RWPE1 (cell line): ENCODE measurements at regions not wholly inside any gene's neighbourhood (a gene's known extent, or its start where the extent isn't known, plus 50 kb on each side); places are given as distances from the start of the nearest gene placed in this dataset.

Source experiments
- CTCF ChIA-PET: fragments of 350-600 bp; sonication (Branson Sonifier 250); formaldehyde crosslinking; extraction: SDS; loops from one replicate; lab custom pipeline; 2021; lab: Yijun Ruan, JAX
- POLR2A ChIA-PET: fragments of 400-600 bp; formaldehyde crosslinking; extraction: SDS; loops from one replicate; lab custom pipeline; 2020; ENCODE audit warnings: antibody characterized with exemption; ENCODE audit not compliant: low non-redundant PET; lab: Yijun Ruan, JAX
- DNase-seq: peaks from one replicate; pipeline ENCODE4 v3.0.0; 2012; ENCODE audit warnings: low spot score
- H3K27ac ChIP-seq: fragments of 450-650 bp; 2 replicates; pipeline ENCODE4 v1.5.1; 2017
- TF ChIP-seq, protein P1 (sequence below): fragments of 450-650 bp; conservative IDR thresholded peaks from 2 replicates; pipeline ENCODE4 v1.5.1; 2017; ENCODE audit warnings: low read depth, mild to moderate bottlenecking

DNA sequence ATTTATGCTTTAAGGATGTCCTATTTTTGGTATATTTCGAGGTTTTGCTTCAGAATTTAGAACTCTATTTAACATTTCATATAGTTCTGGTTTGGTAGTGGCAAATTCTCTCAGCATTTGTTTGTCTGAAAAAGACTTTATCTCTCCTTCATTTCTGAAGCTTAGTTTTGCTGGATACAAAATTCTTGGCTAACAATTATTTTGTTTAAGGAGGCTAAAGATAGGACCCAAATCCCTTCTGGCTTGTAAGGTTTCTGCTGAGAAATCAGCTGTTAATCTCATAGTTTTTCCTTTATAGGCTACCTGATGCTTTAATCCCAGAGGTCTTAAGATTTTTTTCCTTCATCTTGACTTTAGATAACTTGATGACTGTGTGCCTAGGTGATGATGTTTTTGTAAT lies 162.7 kb upstream of the B3GAT2 start:
- TF ChIP-seq, protein P1, sequence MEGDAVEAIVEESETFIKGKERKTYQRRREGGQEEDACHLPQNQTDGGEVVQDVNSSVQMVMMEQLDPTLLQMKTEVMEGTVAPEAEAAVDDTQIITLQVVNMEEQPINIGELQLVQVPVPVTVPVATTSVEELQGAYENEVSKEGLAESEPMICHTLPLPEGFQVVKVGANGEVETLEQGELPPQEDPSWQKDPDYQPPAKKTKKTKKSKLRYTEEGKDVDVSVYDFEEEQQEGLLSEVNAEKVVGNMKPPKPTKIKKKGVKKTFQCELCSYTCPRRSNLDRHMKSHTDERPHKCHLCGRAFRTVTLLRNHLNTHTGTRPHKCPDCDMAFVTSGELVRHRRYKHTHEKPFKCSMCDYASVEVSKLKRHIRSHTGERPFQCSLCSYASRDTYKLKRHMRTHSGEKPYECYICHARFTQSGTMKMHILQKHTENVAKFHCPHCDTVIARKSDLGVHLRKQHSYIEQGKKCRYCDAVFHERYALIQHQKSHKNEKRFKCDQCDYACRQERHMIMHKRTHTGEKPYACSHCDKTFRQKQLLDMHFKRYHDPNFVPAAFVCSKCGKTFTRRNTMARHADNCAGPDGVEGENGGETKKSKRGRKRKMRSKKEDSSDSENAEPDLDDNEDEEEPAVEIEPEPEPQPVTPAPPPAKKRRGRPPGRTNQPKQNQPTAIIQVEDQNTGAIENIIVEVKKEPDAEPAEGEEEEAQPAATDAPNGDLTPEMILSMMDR: no peak
- no peak overlapping the region for H3K27ac ChIP-seq
- DNase-seq: no peak
- ChIA-PET POLR2A (no interaction called here), CTCF (no interaction called here)

DNA sequence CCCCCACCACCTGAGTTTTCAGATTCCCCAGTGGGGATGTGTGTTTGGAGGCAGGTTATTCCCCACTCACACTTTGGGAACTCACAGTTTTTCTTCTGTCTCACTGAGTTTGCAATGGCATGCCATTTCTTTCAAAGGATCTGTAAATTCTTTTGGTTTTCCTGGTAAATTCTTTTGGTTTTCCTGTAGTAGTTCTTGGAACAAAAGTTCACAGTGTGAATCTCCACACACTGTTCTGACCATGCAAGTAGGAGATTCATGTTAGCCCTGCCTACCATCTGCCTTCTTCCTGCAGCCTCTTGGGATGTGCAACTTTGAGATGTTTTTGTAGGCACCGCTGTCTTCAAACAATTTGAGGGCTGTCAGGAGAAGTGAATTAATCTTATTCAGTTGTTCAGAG lies 165.6 kb upstream of the OGFRL1 start:
- no peak for DNase-seq
- ChIA-PET POLR2A (no interaction called here), CTCF (no interaction called here)
- TF ChIP-seq, protein P1: no peak
- no peak overlapping the region for H3K27ac ChIP-seq

DNA sequence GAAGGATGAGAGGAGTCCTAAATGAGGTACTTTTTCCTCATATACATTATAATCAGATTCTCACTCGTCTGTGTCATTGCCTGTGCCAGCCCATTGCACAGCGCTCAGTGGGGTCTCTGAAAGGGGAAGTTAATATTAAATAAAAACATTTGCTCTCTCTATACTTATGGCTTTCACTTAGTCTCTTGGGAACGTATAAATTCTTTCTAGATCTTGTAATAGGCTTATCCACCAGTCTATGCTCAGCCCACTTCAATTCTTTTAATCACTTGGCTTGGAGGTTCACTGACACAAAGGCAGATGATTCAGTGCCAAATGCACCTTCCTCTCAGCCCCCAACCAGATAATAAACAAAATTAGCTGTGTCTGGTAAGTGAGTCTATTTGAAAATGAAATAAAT lies 164.3 kb upstream of the OGFRL1 start:
- no peak for DNase-seq

DNA sequence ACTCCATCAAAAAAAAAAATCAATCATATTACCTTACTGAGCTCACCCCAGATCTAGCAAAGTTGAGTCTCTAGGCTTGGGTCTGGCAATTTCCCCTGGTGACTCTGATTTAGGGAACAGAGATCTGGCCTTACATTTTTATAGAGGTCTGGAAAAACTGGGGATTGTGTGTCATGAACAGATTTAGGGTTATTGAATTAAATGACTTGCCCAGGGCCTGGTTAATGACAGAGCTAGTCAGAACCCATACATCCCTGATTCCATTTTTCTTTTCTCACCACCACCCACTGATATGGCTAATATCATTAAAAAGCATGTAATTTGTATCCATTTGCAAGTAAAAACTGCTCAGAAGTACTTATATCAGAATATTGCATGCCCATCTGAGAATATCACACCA lies 163.4 kb upstream of the OGFRL1 start:
- DNase-seq: no peak
- H3K27ac ChIP-seq: no peak overlapping the region
- CTCF ChIA-PET: no interaction called here
- POLR2A ChIA-PET: no interaction called here
- TF ChIP-seq, protein P1: no peak

More for the DNA sequence above, 164.3 kb upstream of the OGFRL1 start:
- ChIA-PET CTCF (no interaction called here), POLR2A (no interaction called here)
- TF ChIP-seq, protein P1: no peak
- no peak overlapping the region for H3K27ac ChIP-seq

DNA sequence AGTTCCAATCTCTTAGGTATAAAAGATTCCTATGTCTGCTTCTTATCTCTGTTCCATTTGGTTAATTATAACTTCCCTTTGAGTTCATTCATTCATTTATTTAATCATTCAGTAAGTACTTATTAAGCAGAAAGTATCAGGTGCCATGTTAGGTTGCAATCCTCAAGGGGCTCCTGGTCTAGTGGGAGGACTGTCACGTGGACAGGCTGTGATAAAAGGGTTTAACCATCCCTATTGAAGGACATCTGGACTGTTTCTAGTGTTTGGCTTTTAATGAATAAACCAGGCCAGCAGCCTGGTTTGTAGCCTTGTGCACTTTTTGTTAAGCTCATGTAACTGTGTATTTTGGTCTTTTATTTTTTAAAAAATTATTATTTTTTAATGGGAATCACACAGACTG lies 162.1 kb upstream of the OGFRL1 start:
- no peak for DNase-seq
- ChIA-PET CTCF (no interaction called here), POLR2A (no interaction called here)
- H3K27ac ChIP-seq: no peak overlapping the region
- TF ChIP-seq, protein P1: no peak

DNA sequence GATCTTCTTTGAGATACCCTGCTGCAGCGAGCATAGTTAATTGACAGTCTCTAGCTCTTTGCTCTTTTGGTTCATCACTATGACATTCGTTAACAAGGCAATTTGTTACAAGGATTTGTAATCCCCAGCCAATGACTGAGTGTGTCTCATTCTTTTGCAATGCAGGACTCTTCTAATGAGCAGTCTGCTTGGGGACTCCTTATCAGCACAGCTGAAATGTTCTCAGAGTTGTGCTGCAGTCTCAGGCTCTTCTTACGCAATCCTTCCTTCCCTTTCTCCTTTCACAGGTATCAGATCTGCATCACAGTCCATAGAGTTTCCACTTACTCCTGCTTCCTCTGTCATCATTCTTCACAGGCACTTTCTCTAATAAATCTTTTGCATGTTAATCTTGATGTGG lies 161.2 kb upstream of the OGFRL1 start:
- TF ChIP-seq, protein P1: no peak
- H3K27ac ChIP-seq: no peak overlapping the region
- POLR2A ChIA-PET: no interaction called here
- CTCF ChIA-PET: interaction anchor here (0.6 kb wide), 1 partner anchor 840 kb away, joined by 7 read pairs; no protein-coding TSS in a partner anchor
- DNase-seq: no peak

DNA sequence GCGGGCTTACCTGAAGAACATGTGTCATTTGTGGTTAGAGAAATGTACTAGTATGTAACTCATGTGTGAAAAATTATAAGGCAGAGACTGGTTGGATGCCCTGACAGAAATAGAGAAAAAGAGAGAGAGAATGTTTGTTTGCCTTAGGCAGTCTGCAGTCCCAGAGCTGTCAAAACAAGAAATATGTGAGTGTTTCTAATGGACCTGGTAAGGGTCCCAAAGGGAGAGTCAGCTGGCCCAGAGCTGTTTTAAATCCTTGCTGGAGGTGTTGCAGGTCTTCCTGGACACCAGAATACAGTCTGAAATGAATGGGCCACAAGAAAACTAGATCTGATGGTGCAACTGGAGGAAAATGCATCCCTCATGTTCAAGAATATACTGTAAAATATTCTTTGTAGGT lies 158.3 kb upstream of the OGFRL1 start:
- no peak for DNase-seq
- ChIA-PET CTCF (no interaction called here), POLR2A (no interaction called here)
- TF ChIP-seq, protein P1: no peak
- H3K27ac ChIP-seq: no peak overlapping the region
